Skeletal muscle cell (primary cell): ENCODE measurements at regions not wholly inside any gene's neighbourhood (a gene's known extent, or its start where the extent isn't known, plus 50 kb on each side); places are given as distances from the start of the nearest gene placed in this dataset.
"Not testable (repeated sequence)": the region's sequence is repeated elsewhere in the genome, so short reads cannot be mapped to it uniquely, and the experiment has no call there.

Experiments used
- DNase-seq: peaks from one replicate; pipeline ENCODE4 v3.0.0-alpha.2; 2010; ENCODE audit warnings: low read depth
- H3K4me3 ChIP-seq: 2 replicates; pipeline ENCODE4 v1.5.1; 2011; ENCODE audit warnings: low read depth, mild to moderate bottlenecking, control low read depth, low read length, moderate library complexity

DNA sequence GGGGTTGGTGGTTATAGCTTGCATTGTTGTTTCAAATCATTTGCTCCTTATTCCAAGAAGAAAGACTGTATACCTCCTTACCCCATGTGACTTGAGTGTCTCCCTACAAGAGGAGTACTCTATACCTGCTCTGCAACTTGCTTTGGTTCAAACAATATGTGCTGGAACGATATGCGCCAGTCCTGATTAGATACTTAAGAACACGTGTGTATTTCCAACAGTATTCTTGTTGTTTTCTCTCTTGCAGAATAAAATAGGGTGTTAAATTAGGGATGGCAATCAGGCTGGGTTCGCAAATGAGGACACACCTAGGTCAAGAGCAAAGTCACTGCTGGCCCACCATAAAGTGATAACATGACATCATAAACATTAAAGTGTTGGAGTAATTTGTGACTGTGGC, 895.0 kb upstream of the SLITRK1 start:
- H3K4me3 ChIP-seq: no peak overlapping the region
- DNase-seq: no peak

DNA sequence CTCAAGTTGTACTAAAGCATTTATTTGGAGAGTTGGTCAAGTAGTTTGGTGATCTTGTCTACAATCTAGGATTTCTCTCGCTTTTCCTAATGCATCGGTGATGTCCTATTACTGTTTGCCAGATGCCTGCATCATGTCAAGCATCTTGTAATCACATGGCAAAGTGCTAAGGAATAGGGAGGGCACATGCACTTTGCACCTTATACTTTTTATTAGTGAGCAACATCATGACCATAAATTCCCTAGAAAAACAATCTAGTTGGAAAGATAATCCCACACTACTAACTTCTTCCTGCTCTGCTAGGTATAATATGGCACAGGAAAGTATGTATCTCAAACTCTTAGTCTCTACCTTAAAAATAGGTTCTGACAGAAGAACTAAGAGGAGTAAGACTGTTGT, 894.3 kb upstream of the SLITRK1 start:
- no peak for DNase-seq
- no peak overlapping the region for H3K4me3 ChIP-seq

DNA sequence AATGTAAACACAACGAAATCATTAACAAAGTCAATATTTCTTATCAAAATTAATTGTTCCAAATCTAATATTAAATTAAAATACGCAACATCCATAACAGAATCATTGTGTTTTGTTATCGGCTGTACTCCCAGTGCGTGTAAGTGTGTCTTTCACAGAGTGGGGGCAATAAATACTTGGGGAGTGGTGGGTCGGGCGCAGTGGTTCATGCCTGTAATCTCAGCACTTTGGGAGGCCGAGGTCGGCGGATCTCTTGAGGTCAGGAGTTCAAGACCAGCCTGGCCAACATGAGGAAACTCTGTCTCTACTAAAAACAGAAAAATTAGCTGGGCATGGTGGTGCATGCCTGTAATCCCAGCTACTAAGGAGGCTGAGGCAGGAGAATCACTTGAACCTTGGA, 893.6 kb upstream of the SLITRK1 start:
- DNase-seq, H3K4me3 ChIP-seq: not testable (repeated sequence)

DNA sequence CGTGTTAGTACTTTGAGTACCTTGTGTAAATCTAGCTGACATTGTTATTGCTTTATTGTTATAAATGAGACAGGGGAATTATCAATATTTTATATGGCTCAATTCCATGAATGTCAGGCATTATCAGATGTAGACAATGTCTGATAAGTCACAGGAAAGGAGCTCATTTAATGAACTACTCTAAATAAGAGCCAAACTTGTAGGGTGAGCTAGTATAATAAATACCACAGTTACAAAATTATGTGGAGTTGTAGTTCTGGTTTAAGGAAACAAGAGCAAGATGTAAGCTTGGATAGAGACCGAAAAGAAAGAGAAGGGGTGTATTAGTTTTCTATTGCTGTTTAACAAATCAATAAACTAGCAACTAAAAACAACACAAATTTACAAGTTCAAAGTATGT, 891.8 kb upstream of the SLITRK1 start:
- no peak overlapping the region for H3K4me3 ChIP-seq
- no peak for DNase-seq

DNA sequence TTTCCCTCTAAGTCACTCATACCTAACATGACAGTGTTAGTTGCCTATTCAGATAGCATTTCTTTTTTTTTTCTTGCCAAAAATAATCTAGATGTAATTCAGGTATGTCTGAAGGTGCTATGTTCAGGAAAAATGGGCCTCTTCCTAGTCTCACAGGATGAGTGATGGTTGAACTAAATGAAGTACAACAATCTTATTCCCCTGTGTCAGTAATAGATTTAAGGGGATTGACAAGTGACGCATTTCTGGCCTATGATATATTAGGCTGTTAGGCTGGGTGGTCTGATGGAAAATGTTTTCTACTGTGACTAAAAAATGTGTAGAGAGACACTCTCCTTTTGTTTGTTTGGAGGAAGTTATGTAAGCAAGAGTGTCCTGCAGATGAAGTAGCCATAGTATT, 878.7 kb upstream of the SLITRK1 start:
- DNase-seq: no peak
- no peak overlapping the region for H3K4me3 ChIP-seq

DNA sequence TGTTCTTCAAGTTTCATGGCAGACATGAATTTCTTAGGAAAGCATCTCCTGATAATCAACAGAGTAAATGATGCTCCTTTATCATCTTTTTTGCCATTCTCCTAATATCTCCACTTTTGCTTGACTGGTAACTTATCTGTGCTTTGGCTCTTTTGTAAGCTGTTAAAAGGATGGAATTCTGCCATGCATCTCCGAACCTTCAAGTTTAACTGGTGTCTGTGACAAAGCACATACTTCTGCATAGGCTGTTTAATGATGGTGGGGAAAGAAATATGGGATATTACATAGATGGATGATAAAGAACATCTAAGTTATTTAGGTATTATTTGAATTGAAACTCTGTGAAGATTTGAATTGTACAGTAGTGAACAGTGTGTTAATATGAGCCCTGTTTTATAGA, 866.9 kb upstream of the SLITRK1 start:
- DNase-seq: no peak
- no peak overlapping the region for H3K4me3 ChIP-seq

DNA sequence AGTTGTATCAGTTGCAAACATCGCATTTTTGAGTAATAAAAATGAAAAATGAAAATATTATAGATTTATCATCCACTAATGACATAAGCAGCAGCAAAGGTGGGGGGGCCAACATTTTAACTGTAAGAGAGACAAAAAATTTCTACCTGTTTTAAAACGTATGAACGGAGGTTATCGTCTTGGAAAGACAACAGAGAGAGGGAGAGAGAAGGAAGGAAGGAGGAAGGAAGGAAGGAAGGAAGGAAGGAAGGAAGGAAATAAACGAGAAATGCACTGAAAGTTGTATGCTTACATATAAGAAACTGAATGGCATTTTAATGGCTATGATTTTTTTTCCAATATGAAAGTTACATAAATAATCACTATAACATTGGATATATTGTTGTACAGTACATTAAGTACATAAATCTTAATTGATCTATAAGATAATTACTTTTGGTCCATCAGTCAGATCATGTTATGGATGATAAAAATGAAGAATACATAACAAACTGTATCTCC, 862.8 kb upstream of the SLITRK1 start:
- no peak overlapping the region for H3K4me3 ChIP-seq
- DNase-seq: no peak

DNA sequence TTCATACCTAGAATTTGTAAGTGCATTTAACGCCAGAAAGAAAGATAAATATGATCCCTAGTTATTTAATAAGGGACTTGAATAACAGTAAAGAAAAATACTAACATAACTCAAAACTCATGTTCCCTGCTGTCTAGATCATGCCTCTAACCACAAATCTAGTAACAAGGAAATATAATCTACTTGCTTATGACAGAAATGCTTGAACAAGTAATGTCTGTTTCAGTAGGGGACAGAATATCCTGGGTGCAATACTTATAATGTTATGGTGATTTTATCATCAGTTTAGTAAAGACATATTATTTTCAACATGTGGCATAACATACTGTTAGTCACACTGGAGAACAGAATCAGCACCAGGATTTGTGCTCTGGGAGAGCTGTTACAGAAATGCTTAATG, 861.9 kb upstream of the SLITRK1 start:
- no peak overlapping the region for H3K4me3 ChIP-seq
- no peak for DNase-seq

DNA sequence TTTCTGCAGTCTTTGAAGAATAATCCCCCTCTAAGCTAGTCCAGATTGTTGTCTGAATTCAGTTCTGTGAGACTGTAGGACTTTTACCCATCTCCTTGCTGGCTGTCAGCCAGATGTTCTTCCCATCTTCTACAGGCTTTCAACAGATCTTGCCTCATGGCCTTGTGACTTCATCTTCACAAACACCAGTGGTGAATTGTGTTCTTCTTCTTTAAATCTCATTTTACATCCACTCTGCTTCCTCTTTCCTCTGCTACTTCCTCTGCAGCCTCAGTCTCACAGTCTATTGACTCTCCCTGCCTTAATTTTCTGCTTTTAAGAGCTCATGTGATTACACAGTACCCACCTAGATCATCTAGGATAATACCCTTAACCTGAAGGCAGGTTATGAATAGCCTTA, 859.0 kb upstream of the SLITRK1 start:
- H3K4me3 ChIP-seq: no peak overlapping the region
- peak; percentile 2 for DNase-seq

DNA sequence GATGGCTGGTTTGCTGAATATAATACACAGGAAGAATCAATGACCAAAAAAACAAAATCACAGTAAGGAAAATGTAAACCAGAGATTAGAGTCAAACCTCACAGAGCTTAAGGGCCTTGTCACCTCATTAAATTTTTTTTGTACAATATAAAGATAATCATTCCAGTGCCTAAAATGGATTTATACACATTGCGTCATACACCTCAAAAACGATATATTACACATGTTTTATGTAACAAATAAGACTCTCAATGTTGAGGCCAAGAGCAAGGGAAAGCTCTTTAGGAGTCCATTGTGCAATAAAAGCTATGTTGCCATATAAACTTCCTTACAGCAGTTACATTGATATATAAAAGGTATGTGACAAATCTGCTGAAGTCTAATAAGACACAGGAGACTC, 856.7 kb upstream of the SLITRK1 start:
- no peak overlapping the region for H3K4me3 ChIP-seq
- DNase-seq: no peak

DNA sequence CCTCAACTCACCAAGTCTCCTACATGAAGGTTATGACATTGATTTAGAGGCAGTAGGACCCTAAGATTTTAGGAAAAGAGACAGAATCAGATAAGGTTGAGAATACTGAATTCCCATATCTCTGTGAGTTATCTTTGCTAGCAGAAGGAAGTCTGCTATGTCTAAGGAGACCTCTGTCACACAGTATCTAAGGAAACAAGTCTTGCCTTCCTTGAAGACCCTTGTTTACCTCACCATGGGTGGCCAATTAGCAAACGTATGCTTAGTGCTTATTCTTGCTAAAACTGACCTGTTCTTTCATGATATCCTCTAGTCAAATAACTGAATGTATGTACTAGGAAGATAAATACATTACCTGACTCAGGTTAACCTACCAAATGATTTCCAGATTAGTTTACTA, 855.4 kb upstream of the SLITRK1 start:
- H3K4me3 ChIP-seq: no peak overlapping the region

DNA sequence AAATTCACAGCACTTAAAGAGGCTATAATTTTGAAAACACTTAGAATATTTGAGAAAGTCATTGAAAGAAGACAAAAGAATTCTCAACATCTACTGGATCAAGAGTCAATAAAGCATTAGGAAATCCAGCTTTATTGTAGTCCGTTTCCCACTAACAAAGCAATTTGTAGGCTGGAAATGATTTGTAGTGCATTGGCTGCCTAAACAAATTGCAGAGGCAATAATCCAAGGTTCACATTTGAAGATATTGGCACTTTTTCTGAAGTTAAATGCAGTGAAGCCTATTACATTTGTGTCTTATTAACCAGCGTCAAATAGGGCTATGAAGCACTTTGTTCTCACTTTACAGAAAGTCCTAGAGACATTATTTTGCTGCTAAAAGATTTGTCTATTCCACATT, 848.1 kb upstream of the SLITRK1 start:
- DNase-seq: no peak
- no peak overlapping the region for H3K4me3 ChIP-seq

More for the DNA sequence above, 855.4 kb upstream of the SLITRK1 start:
- DNase-seq: no peak

DNA sequence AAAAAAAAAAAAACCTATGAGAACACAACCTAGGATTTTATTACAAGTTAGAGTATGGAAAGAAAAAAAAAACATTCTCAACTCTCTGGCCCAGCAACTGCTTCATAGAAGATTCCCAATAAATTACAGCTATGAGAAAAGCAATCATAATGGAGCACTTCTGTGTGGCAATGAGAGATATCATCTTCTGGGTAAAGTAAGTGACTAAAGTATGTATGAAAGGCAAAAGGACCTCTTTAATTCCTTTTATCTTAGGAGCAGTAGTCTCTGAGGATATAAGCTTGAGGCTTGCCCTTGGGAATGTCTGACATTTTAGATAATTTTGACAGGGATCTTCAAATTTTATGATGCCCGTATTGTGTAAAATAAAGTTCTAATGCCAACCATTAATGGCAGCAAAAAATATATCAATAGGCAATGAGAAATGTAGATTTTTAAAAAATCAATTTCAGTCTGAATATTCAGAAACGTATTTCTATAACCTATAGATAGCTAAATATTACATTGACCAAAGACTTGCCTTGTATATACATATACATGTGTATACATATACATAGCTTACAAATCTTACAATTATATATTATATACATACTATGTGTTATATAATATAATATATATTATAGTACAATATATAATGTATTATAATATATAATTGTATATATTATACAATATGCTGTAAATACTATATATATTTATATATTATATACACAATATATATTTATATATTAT, 823.9 kb upstream of the SLITRK1 start:
- H3K4me3 ChIP-seq: no peak overlapping the region
- no peak for DNase-seq

DNA sequence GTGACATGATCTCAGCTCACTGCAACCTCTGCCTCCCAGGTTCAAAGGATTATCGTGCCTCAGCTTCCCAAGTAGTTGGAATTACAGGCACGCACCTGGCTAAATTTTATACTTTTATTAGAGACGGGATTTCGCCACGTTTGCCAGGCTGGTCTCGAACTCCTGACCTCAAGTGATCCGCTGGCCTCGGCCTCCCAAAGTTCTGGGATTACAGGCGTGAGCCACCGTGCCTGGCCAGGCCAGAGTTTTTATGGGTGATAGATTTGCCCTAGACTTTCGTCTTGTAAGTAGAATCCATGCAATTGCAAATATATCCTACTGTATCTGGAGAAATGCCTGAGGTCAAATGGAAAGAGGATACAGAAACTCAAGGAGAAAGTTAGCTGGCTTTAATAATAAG, 819.9 kb upstream of the SLITRK1 start:
- DNase-seq: no peak
- no peak overlapping the region for H3K4me3 ChIP-seq

DNA sequence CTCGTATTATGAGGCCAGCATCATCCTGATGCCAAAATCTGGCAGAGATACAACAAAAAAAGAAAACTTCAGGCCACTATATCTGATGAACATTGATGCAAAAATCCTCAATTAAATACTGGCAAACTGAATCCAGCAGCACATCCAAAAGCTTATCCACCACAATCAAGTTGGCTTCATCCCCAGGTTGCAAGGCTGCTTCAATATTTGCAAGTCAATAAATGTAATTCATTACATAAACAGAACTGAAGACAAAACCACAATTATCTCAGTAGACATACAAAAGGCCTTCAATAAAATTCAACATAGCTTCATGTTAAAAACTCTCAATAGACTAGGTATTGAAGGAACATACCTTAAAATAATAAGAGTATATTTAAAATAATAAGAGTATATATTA, 815.3 kb upstream of the SLITRK1 start:
- DNase-seq, H3K4me3 ChIP-seq: not testable (repeated sequence)

DNA sequence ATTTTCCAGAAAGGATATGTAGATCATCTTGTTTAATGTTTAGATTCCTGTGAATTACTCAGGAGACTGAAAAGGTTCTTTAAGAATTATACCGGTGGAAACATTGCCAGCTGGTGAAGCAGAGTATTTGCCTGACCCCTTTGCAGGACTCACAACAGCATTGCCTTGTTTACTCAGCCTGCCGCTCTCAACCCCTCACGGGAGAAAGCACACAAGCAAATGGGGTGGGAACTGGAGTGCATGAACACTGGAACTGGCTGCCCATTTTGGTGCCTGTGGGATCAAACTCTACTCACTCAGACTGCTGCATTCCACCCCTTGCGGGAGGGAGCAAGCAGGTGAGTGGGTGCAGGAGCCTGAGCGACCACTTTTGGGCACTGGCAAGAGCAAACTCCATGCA, 804.7 kb upstream of the SLITRK1 start:
- H3K4me3 ChIP-seq: no peak overlapping the region
- DNase-seq: no peak

DNA sequence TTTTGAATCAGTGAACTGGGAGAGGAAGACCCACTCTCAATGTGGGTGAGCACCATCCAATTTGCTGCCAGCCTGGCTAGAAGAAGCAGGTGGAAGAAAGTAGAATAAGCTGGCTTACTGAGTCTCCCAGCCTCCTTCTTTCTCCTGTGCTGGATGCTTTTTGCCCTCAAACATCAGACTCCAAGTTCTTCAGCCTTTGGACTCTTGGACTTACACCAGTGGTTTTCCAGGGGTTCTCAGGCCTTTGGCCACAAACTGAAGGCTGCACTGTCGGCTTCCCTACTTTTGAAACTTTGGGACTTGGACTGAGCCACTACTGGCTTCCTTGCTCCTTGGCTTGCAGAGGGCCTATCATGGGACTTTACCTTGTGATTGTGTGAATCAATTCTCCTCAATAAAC, 804.2 kb upstream of the SLITRK1 start:
- no peak overlapping the region for H3K4me3 ChIP-seq
- no peak for DNase-seq

DNA sequence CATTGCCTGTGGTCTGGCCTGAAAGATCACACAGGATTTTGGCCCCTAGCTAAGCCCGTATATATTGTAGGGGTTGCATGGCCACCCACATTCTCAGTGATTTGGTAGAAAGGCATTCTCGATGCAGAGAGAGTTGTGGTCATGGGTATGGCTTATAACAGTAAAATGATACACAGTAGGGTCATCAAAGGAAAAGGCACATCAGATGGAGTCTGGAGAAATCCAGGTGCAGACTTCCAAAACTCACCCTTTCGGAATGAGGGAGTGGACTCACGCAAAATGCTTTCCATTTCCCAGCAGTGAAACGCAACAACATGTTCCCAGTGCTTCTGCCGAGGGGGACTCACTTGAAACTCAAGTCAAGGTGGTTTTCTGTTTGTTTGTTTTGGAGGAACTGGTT, 802.5 kb upstream of the SLITRK1 start:
- DNase-seq: no peak

DNA sequence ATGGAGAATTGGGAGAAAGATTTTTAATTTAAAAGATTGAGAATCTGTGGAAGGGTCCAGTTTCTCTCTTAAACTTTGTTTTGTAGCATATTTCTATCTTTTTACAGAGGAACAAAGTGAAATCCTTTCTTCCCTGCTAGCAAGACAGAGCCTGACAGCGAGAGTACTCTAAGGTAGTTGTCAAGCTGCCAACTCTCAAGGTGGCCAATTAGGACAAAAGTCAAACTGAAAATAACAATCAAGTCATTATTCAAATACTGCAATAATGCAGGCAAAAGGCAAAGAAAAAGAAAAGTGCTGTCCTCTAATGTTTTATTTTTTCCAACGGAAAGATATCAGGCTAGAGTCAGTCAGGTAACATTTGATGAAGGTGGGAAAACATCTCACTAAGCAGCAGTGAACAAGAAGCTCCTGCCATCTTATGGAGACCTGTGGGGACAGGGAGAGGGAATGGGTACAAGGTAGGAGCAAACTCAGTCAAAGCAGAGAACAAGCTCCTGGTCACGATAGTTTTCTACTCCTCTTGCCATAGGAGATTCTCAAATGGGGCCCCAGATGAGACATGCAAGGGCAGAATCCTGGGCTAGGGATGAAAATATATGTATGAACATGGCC, 801.9 kb upstream of the SLITRK1 start:
- no peak for DNase-seq
- H3K4me3 ChIP-seq: no peak overlapping the region

More for the DNA sequence above, 802.5 kb upstream of the SLITRK1 start:
- H3K4me3 ChIP-seq: no peak overlapping the region

DNA sequence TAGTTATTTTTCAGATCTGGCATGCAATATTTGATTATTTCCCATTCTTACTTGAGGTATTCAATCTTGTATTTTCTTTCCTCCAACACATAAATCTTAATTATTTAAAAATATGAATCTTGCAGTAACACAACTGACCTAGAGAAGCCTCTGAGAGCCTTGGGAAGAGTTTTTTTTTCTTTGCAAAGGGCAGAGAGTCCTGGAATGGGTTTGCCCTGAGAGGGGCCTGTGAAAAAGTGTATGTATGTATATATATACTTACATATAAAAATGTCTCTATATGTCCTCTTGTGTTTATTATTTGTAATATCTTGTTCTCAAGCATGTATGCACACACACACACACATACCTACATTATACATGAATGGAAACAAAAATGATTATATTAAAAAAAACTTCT, 801.2 kb upstream of the SLITRK1 start:
- DNase-seq: no peak
- no peak overlapping the region for H3K4me3 ChIP-seq

DNA sequence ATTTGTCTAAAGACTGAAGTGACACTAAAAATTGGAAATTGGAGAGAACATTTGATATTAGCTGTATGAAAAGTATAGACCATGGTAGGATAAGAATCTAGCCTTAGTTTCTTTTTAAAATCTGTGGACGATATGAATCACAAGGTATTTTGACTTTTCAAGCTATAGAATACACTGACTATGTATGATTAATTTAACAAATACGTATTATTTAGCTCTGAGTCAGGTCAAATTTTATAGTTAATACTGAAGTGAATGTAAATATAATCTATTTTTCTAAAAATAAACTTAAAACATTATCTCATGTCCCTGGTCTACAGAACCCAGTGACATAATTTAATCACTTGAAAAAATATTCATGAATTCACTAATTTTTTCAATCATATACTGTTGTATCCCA, 795.6 kb upstream of the SLITRK1 start:
- DNase-seq: no peak
- H3K4me3 ChIP-seq: no peak overlapping the region
